ENCODE measurements at regions not wholly inside any gene's neighbourhood (a gene's known extent, or its start where the extent isn't known, plus 50 kb on each side); places are given as distances from the start of the nearest gene placed in this dataset.

GRCh38 chr7:125061776-125062397, 132.3 kb upstream of the POT1 start (continued):
- TF ChIP-seq NKRF (IDR thresholded peaks at IDR 0.05; ENCODE audit: borderline replicate concordance) (no peak), JUND (IDR thresholded peaks at IDR 0.05; ENCODE audit: borderline replicate concordance, low read depth, low read length) (peak; percentile 91), JUND (tag; IDR thresholded peaks at IDR 0.05; ENCODE audit: borderline replicate concordance, low read depth, low read length) (peak; percentile 93; the same call in 2 of the 3 replicates), CGGBP1 (CRISPR knock-in tag; IDR thresholded peaks at IDR 0.05) (no peak), RUNX1 (IDR thresholded peaks at IDR 0.05; ENCODE audit: low read depth) (no peak), ZNF431 (CRISPR knock-in tag; IDR thresholded peaks at IDR 0.05) (no peak), CBFA2T3 (IDR thresholded peaks at IDR 0.05) (peak; percentile 86), ZNF583 (CRISPR knock-in tag; IDR thresholded peaks at IDR 0.05) (no peak), MITF (IDR thresholded peaks at IDR 0.05) (no peak), MAFK (IDR thresholded peaks at IDR 0.05; ENCODE audit: low read length) (peak; percentile 42; the same call in 1 of the 2 replicates), PHF8 (IDR thresholded peaks at IDR 0.05; ENCODE audit: borderline replicate concordance, low read length) (no peak), DNMT1 (IDR thresholded peaks at IDR 0.05) (no peak), ZNF217 (CRISPR knock-in tag; IDR thresholded peaks at IDR 0.05) (no peak), PKNOX1 (IDR thresholded peaks at IDR 0.05) (peak; percentile 76), HDAC3 (IDR thresholded peaks at IDR 0.05; ENCODE audit: borderline replicate concordance, partially characterized antibody) (no peak), ZNF639 (CRISPR knock-in tag; conservative IDR thresholded peaks at IDR 0.05 in 1 of 2, IDR thresholded peaks at IDR 0.05 in 1 of 2) (peak in 1 of 2 experiments; percentile 70; a peak in 1 of 4 replicates)
- TF ChIP-seq, protein P1, sequence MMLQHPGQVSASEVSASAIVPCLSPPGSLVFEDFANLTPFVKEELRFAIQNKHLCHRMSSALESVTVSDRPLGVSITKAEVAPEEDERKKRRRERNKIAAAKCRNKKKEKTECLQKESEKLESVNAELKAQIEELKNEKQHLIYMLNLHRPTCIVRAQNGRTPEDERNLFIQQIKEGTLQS (IDR thresholded peaks at IDR 0.05): peak; percentile 85
- TF ChIP-seq, protein P1 (CRISPR knock-in tag; conservative IDR thresholded peaks at IDR 0.05): 0 out of 2 replicates have a peak, but pooled peaks have one; percentile 36
- TF ChIP-seq, protein P2, sequence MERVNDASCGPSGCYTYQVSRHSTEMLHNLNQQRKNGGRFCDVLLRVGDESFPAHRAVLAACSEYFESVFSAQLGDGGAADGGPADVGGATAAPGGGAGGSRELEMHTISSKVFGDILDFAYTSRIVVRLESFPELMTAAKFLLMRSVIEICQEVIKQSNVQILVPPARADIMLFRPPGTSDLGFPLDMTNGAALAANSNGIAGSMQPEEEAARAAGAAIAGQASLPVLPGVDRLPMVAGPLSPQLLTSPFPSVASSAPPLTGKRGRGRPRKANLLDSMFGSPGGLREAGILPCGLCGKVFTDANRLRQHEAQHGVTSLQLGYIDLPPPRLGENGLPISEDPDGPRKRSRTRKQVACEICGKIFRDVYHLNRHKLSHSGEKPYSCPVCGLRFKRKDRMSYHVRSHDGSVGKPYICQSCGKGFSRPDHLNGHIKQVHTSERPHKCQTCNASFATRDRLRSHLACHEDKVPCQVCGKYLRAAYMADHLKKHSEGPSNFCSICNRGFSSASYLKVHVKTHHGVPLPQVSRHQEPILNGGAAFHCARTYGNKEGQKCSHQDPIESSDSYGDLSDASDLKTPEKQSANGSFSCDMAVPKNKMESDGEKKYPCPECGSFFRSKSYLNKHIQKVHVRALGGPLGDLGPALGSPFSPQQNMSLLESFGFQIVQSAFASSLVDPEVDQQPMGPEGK (CRISPR knock-in tag; IDR thresholded peaks at IDR 0.05; ENCODE audit: borderline replicate concordance): no peak
